ENCODE measurements at regions not wholly inside any gene's neighbourhood (a gene's known extent, or its start where the extent isn't known, plus 50 kb on each side); places are given as distances from the start of the nearest gene placed in this dataset.
"Not testable (repeated sequence)": the region's sequence is repeated elsewhere in the genome, so short reads cannot be mapped to it uniquely, and the experiment has no call there.

GRCh38 chr17:16882926-16883265 is 89.0 kb downstream of the TNFRSF13B start:
- TF ChIP-seq CTCF (conservative IDR thresholded peaks at IDR 0.05; ENCODE audit: low read depth, low read length); EZH2phosphoT487 (IDR thresholded peaks at IDR 0.05; ENCODE audit: borderline replicate concordance, low read length); EZH2 (IDR thresholded peaks at IDR 0.05; ENCODE audit: low read length, unreplicated experiment): not testable (repeated sequence)

Data from PC-3 (cell line).